ENCODE measurements at regions not wholly inside any gene's neighbourhood (a gene's known extent, or its start where the extent isn't known, plus 50 kb on each side); places are given as distances from the start of the nearest gene placed in this dataset.
A peak's percentile ranks its signal among the peaks of the same experiment; 100 is the strongest.

- H3K4me2 ChIP-seq (ENCODE audit: low read length): peak overlapping the region; percentile 33
- H3K4me1 ChIP-seq (ENCODE audit: control insufficient read depth, insufficient read depth, low read length): peaks cover 11% of the 10 kb centered on the region
- H3K9ac ChIP-seq (ENCODE audit: low read depth, low read length): no peak overlapping the region
- H3K9me3 ChIP-seq (replicated peaks; ENCODE audit: low read length): no peaks in the 10 kb centered on the region
- no peaks in the 10 kb centered on the region for H3K27me3 ChIP-seq (ENCODE audit: control insufficient read depth, insufficient read depth, low read length)
- H3K36me3 ChIP-seq (ENCODE audit: insufficient read depth, low read length): no peaks in the 10 kb centered on the region
- H3K4me3 ChIP-seq (ENCODE audit: low read length): no peak overlapping the region
These were observed 52.5 kb upstream of the TRIM43 start for GRCh38 chr2:95539290-95539689.

DNA sequence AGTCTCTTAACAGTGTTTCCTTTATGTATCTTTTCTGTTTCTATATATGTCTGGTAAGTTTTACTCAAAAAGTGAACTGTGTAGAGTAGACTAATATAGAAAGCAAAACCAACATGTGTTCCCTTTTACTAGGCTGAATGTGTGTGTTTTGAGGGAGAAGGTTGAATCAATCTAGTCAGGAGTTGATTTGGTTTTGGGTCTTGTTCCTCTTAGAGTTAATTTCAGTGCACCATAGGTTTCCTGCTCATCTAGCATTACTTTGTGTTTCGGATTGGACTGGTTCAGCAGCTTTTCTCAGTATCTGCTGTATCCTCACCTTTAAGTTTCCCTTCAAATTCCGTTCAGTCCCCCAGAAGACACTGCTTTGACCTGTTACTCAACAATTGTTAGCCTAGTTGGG lies 52.0 kb upstream of the TRIM43 start:
- Histone ChIP-seq H3K27me3 (ENCODE audit: control insufficient read depth, insufficient read depth, low read length) (no peaks in the 10 kb centered on the region), H3K9me3 (replicated peaks; ENCODE audit: low read length) (no peaks in the 10 kb centered on the region), H3K4me3 (ENCODE audit: low read length) (no peak overlapping the region), H3K36me3 (ENCODE audit: insufficient read depth, low read length) (no peaks in the 10 kb centered on the region), H3K4me2 (ENCODE audit: low read length) (no peak overlapping the region), H3K9ac (ENCODE audit: low read depth, low read length) (no peak overlapping the region), H3K4me1 (ENCODE audit: control insufficient read depth, insufficient read depth, low read length) (peaks cover 11% of the 10 kb centered on the region)

All from skeletal muscle satellite cell (primary cell).